GM21619 (cell line): ENCODE measurements at regions not wholly inside any gene's neighbourhood (a gene's known extent, or its start where the extent isn't known, plus 50 kb on each side); places are given as distances from the start of the nearest gene placed in this dataset.
A peak's percentile ranks its signal among the peaks of the same experiment; 100 is the strongest.

Experiments used
- ATAC-seq: cut with Tn5 transposase; IDR thresholded peaks from one replicate; pipeline ENCODE4 v1.9.1; 2021; ENCODE audit not compliant: unreplicated experiment

DNA sequence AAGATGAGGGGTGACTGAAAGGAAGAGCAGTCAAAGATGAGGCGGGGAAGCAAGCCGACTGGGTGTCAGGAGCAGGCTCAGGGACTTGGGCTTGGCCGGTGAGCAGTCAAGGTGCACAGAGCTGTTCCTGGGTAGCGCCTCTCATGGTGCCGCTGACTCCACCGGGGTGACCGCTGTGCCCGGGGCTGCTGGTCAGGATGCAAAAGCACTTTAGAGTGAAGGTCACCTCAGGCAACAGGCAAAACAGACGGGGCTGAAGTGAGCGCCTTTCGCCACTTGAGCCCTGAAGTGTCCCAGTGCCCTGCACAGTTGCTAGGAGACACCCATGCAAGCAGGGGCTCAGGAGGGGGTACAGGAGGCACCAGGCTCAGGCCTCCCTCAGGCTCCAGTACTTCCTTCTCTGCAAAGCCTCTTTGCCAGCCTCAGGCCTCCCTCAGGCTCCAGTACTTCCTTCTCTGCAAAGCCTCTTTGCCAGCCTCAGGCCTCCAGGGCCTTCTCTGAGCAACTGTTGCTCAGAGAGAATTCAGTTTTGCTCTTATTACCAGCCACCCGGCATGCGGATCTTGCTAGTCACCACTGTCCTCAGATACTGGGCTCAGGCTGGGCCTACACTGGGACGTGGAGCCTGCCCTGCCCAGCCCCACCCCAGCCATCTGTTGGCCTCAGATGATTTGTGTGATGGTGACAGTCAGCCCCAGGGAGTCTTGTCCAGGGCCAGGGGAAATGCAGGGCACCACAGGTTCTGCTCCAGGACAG lies 99.7 kb upstream of the IRF2BP2 start:
- no peak for ATAC-seq

DNA sequence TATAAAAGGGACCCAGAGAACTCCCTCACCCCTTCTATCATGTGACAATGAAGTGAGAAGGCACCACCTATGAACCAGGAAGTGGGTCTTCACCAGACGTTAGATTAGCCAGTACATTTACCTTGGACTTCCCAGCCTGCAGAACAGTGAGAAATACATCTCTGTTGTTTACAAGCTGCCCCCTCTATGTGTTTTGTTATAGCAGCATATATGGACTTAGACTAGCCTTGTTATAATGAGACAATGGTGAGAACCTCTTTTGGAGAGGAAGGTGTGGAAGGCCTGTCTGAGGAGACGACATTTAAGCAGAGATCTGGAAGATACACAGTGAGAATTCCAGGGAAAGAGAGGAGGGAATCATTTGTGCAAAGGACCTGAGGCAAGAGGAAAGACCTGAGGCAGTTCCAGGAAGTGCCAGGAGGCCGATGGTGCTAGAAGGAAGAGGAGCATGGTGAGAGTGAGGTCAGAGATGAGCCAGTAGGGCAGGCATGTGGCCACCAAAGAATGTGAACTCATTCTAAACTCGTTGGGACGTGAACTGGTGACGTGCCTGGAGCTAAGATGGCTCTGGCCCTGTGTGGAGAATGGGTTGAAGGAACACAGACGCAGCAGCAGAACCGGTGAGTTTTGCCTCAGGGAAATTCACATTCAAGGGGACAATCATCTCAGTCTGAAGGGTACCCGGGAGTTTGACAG lies 98.9 kb upstream of the IRF2BP2 start:
- ATAC-seq, result no peak

DNA sequence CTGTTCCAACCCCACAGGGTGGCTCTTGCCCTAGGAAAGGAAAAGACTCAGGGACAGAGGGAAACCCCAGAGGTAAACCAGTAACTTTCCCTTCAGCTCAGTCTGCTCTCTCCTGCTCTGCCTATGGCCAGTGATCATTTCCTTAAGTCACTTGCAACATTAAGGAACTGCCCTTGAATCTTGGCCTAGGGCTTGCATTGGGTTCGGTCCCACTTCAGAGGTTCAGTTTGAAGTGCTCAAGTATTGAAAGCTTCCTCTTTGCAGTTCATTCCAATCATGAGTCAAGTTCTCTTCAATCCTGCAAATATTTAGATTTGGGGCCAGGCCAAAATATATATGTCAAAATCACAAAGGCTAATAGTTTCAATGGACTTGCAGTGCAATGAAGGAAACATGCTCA lies 97.7 kb upstream of the IRF2BP2 start:
- no peak for ATAC-seq

DNA sequence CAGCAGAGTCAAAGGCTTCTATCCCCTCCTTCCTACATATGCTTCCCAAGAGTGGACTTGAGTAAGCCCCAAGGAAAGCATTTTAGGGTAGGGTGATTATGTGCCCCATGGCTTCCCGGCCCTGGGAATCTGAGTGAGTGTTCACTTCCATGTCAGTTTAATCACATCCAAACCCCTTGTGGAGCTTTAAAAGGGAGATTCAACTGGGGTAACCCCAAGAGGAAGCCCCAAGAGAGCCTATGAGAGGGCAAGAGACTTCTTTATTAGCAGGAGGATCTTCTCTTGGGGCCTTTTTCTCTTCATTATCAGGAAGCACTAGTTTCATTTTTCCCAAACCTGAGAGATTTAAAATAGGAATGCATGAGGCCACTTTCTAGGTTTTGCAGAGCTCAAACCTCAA lies 97.0 kb upstream of the IRF2BP2 start:
- ATAC-seq, result no peak

DNA sequence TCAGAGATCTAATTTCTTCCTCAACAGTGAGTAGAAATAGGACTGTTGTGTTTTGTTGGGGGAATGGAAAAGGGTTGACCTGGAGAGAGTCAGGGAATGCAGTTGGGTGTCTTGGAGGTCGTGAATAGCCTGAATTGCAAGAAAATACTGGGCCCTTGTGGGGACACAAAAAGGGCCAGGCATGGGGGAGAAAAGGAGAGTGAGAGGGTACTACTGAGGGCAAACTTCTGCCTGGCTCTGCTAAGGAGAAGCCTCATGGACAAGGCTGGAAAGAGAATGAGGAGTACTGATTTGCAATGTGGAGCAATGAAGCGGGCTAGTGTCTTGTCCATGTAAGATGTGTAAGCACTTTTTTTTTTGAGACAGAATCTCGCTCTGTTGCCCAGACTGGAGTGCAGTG lies 96.2 kb upstream of the IRF2BP2 start:
- no peak for ATAC-seq

DNA sequence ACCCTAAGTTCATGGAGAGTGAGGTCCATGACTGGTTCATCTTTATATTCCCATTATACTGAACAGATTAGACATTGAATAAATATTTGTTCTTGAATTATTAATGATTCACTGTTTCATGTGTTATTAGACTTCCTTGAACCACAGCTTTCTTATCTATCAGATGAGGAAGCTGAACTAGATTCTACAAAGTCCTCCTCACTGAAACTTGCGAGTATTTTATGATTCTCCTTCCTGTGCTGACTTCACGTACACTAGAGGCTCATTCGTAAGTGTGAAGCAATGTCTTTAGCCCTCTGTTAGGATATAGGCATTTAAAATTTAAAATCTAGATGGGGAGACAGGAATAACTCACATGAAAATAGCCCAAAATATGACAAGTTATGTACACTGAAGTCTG lies 95.6 kb upstream of the IRF2BP2 start:
- ATAC-seq, result no peak

DNA sequence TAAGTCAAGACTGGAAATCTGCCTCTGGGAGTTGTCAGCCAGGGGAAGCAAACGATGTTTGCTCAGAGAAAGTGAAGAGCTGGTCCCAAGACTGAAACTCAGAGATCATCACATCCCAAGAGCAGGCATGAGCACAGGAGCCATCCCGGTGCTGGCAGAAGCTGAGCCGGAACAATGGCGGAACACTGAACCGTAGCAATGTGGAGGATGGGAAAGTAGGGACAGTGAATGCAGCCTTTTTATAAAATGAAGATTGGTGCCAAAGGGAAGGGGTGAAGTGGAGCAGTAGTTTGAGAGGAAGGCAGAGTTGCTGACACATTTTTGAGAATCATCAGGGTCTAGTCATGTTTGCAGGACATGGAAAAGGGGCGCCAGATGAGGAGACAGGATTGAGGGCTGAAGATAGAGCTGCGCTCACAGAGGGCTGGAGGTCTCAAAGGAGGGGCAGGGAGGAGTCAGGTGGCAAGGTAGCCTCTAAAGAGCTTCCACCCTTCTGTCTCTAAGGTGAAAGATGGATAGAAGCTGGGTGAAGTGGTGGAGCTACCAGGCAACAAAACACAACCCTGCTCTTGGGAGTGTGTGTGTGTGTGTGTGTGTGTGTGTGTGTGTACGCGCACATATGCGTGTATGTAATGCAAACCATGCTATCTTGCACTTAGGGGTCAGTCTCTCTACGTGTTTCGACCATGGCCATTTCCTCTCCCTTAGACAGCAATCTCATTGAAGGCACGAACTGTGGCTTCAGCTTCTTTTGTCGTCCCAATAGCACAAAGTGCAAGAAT lies 94.3 kb upstream of the IRF2BP2 start:
- no peak for ATAC-seq

DNA sequence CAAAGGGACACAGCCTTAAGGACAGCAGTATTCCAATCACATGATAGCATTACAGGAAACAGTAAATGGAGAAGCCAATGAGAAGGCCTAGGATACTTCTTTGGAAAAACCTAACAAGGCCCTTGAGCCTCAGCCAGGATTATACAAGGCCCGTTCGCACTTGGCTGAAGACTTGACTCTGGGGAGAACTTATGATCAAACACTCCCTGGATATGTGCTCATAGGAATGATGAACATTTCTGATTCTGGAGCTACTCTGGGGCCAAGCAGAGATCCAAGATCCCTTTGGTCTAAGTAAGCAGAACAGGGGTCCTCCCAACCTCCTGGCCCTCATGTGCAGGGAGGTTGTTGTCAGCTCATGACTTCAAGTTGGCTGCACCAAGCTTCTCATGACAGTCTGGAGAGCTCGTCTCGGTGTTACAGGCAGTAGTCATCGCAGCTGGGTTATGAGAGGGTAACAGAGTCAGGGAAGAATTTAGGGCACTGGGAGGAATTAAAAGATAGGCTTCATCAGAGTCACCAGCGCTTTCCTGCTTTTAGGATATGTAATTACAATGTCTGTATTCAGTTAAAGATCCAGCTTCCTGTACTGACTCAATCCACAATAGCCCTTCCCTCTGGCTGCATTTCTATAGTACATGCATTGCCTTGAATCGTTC lies 92.5 kb upstream of the IRF2BP2 start:
- ATAC-seq, result no peak

DNA sequence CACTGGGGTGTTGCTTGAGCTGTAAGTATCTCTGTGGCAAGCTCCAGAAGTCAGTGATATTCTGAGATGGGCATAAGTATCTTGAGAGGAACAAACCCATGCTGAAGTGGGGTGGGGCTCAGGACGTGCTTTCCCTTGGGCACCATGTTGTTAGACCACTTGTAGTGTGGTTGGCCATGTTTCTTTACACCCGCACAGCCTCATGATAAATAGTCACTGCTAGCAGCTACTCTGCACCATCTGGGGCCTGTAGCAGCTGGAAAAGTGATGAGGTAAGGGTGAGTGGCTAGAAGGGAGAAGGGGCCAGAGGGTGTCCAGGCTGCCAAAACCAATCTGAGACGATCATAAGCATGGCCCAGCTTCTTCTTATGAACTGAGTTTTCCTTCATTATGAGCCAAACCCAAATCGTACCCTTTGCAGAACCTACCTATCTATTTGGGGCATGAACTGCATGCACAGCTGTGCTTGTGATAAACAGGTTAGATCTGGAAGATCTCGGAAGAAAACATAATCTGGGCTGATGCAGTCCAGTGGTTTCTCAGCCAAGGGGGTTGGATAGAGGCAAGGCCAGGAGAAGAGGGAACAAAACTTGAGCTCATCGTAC lies 91.9 kb upstream of the IRF2BP2 start:
- no peak for ATAC-seq

DNA sequence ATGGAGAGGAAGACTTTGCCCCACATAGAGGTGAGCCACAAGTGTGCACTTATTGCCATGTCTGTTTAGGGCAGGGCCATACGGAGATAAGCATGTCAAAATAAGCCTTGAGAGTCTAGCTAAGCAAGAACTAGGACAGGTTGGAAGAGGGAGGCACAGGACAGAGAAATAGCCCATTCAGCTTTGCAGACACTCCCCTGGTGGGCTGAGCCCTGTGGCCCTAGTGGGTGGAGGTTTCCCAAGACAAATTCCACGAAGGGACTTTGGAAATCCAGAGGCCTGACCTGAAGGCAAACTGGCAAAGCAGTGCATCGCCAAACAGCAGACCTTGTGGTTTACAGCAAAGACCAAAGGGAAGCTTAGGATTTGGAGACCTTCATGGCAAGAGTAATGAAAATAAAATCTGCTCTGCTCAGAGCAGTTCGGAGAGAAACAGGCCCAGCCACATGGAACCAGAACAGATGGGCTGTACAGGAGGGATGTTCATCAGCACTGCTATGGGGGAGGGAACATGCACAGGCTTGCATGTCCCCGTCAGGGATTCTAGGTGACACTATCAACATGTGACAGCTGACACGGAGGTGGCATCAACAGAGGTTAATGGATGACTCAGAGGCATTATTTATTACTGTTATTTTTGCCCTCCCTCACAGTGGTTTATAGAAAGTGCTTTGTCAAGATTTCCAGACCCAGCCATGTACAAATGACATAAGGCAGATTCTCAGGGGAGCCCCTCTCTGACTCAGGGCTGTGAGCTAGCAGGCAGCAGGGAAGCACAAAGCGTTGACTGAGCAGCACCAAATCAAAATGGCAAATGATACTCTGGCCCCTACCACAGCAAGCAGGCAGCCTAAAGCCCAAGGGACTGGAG lies 90.1 kb upstream of the IRF2BP2 start:
- peak; percentile 70 for ATAC-seq

DNA sequence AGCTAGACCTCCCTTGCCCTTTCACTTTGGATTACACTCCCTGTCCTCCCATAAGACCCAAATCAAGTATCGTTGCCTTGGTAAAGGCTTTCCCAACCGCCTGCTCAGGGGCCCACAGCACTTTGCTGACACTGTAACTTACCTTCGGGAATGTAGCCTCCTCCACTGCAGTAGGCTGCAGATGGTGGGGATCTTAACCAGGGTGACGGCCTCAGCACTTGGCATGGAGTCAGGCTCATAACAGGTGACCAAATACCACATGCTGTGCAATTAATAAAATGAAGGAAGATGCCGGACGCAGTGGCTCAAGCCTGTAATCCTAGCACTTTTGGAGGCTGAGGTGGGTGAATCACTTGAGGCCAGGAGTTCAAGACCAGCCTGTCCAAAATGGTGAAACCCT lies 88.7 kb upstream of the IRF2BP2 start:
- ATAC-seq, result no peak

DNA sequence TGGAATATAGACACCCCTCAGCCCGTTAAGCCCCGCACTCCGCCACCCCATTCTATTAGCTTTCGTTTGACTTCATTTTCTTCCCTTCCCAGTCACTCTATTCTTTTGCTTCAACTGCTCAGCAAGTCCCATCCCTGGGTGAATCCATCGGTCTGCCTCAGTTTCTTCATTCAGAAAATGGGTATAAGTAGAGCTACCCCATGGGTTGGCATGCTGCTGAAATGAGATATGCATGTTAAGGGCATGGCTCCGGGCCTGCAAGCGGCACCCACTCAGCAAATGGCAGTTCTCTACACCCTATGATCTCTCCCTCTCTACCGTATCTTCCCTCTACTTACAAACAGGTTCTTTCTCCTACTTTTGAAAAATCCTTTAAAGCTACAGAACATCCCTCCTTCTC lies 87.8 kb upstream of the IRF2BP2 start:
- ATAC-seq, result no peak

DNA sequence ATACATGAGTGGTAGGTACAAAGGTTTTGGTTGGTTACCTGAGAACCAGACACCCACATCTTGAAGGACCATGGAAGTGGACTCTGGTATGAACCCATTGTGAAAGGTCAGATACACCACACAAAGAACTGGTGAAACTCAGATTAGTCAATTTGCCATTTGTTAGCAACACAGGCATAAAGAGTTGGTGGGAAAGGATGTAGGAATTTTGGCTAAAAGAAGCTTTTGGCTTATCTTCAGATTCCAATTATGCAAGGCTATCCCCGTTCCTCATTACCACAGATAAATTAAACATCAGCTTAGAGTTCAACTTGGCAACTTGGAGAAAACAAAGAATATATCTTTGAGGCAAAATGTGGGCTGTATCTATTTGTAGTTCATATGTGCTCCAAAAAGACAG lies 87.0 kb upstream of the IRF2BP2 start:
- ATAC-seq, result no peak

DNA sequence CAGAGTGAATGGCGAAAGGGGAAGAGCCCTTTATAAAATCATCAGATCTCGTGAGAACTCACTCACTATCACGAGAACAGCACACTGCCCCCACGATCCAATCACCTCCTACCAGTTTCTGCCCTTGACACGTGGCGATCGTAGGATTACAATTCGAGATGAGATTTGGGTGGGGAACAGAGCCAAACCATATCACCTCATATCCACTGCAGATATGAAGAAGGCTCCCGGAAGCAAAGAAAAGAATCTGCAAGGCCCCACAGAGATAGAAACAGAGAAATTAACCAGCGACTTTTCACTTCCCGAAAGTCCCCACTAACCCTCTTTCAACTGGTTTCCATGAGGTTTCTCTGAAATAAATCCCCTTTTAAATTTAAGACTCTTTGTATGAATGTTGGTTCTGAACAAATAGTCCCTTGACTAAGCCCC lies 86.2 kb upstream of the IRF2BP2 start:
- ATAC-seq, result no peak

DNA sequence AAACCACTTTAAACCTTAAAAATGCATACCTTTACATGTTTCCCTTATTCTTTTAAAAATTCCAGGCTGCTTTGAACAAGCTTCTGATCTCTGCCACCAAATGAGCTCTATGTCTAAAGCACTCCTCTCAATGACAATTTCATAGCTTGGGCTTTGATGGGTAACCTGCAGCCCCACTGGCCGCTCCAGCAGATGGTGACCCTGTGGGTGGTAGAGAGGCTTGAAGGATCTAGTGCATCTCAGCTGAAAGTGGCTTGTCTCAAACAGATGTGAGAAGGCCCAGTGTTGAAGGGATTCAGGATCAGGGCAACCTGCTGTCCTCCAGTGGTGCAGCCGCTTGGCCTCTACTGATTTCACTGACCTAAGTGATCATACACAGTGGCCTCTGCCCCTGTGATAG lies 84.7 kb upstream of the IRF2BP2 start:
- ATAC-seq, result no peak

DNA sequence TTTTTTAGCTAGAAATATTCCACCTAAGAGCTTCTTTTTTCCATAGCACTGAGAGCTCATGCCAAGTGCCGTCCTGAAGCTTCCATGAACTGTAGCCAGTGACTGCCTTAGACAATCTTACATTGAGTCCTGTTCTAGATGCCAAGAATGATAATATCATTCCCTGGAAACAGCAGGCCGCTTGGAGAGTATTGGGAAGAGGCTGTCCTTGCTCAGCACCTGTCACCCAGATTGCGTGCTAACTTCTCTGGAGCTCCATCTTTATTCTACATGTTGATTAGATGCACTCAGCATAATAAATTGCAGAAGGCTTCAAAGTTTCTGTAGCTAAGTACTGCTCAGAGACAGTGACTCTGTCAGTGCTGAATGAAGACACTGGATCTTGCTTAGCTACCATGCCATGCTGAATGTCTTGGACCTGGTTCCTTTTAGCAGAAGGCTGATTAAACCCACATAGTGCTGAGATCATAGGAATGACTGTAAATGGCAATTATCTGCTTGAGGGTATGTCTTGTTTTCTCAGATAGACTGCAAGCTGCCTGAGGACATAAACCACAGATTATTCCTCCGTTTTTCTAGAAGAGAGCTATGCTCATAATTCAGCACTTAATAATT lies 83.1 kb upstream of the IRF2BP2 start:
- no peak for ATAC-seq

DNA sequence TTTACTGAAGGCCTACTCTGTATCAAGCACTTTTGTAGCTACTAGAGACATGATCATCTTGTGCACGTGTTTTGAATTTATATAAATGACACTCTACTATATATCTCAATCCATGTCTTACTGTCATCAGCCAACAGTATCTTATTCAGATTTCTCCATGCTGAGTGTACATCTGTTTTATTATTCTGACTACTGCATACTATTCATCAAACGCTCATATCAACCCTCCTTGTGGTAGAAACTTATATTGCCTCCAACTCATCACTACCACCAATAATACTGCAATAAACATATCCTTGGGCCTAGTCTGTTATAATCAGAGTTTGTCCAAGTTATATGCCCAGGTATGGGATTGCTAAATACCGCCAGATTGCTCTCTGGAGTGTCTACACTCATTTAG lies 81.6 kb upstream of the IRF2BP2 start:
- no peak for ATAC-seq

DNA sequence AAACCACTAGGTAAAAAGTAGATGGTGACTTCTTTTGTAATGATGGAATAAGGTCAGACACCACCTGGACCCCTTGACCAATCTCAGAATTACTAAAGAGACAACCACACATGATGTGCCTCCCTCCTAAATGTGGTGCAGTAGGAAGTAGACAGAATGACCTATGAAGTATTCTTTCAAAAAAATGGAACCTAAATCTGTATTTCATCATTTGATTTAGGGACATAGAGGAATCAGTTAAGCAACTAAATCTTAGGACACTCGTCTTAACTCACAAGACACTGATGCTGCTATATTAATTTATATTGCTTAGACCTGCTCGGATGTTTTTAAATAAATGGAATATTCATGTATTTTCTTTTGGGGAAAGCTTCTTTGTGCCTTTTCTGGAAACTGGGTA lies 80.9 kb upstream of the IRF2BP2 start:
- no peak for ATAC-seq

DNA sequence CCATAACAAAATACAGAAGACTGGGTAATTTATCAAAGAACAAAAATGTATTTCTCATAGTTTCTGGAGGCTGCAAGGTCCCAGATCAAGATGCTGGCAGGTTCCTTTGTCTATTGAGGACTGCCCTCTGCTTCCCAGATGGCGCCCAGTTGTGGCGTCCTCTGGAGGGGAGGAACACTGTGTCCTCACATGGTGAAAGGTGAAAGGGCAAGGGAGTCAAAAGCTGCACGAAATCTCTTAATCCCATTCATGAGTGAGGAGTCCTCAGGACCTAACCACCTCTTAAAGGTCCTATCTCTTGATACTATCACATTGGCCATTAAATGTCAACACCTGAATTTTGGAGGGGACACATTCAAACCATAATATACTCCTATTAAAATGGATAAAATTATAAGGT lies 79.3 kb upstream of the IRF2BP2 start:
- no peak for ATAC-seq

DNA sequence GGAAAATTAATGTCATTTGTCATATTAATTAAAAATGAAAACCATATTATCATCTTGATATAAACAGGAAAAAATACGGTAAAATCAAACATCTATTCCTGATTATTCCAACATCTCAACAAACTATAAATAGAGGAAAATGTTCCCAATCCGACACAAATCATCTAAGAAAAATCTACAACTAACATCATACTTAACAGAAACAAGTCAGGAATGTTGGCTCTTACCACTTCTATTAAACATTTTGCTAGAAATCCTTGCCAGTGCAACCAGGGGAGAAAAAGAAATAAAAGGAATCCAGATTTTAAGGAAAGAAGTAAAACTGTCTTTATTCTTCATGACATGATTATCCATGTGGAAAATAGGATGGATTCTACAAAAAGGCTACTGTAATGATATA lies 77.0 kb upstream of the IRF2BP2 start:
- no peak for ATAC-seq
